Muscle of leg (tissue), 3 donors: ENCODE measurements at regions not wholly inside any gene's neighbourhood (a gene's known extent, or its start where the extent isn't known, plus 50 kb on each side); places are given as distances from the start of the nearest gene placed in this dataset.
"Not testable (repeated sequence)": the region's sequence is repeated elsewhere in the genome, so short reads cannot be mapped to it uniquely, and the experiment has no call there.

ENCODE experiments used
- DNase-seq: peaks from one replicate; pipeline ENCODE4 v3.0.0; 2013
- H3K27ac ChIP-seq: one replicate; pipeline ENCODE4 v1.5.1; 2013; ENCODE audit warnings: mild to moderate bottlenecking, low read length, control low read depth
- H3K27me3 ChIP-seq: one replicate; pipeline ENCODE4 v1.6.1; 2013; ENCODE audit warnings: low read length; ENCODE audit not compliant: control insufficient read depth, insufficient read depth
- H3K36me3 ChIP-seq: one replicate; pipeline ENCODE4 v1.6.1; 2013; ENCODE audit warnings: low read length; ENCODE audit not compliant: control insufficient read depth, insufficient read depth
- H3K4me1 ChIP-seq: one replicate; pipeline ENCODE4 v1.6.1; 2013; ENCODE audit warnings: low read length; ENCODE audit not compliant: control insufficient read depth, insufficient read depth
- H3K4me3 ChIP-seq: one replicate; pipeline ENCODE4 v1.5.1; 2013; ENCODE audit warnings: low read length, control low read depth
- H3K9me3 ChIP-seq: replicated peaks from 2 replicates; pipeline ENCODE4 v1.6.1; 2013; ENCODE audit warnings: low read depth, low read length; ENCODE audit not compliant: control insufficient read depth
- WGBS: methylation state at CpG from one replicate; pipeline ENCODE4 v1.1.5; 2013; ENCODE audit warnings: missing lambda C conversion rate; ENCODE audit not compliant: insufficient coverage; 5-methylcytosine and 5-hydroxymethylcytosine counted together

DNA sequence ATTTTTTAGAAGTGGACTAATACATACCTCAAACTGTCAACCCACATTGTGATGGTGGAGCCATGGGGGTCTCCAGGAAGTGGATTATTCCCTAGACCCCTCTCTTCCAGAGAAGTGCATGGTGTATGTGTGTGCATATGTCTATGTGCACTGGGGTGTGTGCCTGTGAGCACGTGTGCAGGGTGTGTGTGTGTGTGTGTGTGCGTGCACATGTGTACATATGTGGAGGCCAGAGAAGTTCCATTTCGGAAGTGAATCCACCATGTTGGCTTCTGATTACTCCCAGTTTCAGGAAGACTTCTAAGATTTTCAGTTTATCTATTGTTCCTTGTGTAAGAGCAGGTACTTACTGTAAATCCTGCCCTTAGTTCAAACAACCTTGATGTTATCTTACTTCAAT lies 208.5 kb upstream of the SULF2 start:
- 80% methylated on average over 2 of the region's 3 CpGs for WGBS

DNA sequence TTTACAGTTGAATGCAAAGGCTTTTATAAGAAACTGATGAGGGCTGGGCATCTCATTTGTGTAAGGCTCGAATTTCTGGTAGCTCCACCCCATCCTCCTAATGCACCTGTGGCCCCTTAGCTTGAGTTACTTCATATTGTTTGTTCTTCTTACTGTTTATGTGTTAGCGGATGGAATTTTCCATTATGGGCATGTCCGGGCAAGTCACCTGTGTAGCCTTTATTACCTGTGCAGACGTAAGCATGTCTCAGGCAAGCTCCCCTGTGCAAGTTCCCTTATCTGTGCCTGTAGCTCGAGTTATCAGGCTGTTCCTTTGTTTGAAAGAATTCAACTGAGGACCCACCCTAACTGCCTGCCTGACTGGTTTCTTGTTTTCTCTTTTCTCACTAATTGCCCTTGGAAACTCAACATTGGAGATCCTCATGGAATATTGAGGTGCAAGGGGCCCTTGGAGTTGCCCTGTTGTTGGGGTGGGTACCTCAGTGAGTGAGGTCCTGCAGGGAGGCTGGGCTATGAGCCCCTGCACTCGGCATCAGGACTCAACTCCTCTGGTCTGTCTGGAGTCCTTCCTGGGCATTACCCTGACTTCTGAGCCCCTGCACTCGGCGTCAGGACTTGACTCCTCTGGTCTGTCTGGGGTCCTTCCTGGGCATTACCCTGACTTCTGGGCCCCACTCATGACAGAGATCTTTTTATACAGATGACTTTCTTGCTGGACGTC lies 207.9 kb upstream of the SULF2 start:
- WGBS, result 95% methylated on average over 7 of the region's 9 CpGs
- Histone ChIP-seq H3K36me3 (no peaks in the 10 kb centered on the region), H3K27me3 (peaks cover 9% of the 10 kb centered on the region), H3K9me3 (no peaks in the 10 kb centered on the region), H3K4me1 (peaks cover 6% of the 10 kb centered on the region), H3K4me3 (no peak overlapping the region), H3K27ac (no peak overlapping the region)
- no peak for DNase-seq

More for the DNA sequence above, 208.5 kb upstream of the SULF2 start:
- DNase-seq, result no peak
- H3K27me3 ChIP-seq, result peaks cover 9% of the 10 kb centered on the region
- no peaks in the 10 kb centered on the region for H3K36me3 ChIP-seq
- no peak overlapping the region for H3K27ac ChIP-seq
- no peak overlapping the region for H3K4me3 ChIP-seq
- peaks cover 5% of the 10 kb centered on the region for H3K4me1 ChIP-seq
- H3K9me3 ChIP-seq, result no peaks in the 10 kb centered on the region

DNA sequence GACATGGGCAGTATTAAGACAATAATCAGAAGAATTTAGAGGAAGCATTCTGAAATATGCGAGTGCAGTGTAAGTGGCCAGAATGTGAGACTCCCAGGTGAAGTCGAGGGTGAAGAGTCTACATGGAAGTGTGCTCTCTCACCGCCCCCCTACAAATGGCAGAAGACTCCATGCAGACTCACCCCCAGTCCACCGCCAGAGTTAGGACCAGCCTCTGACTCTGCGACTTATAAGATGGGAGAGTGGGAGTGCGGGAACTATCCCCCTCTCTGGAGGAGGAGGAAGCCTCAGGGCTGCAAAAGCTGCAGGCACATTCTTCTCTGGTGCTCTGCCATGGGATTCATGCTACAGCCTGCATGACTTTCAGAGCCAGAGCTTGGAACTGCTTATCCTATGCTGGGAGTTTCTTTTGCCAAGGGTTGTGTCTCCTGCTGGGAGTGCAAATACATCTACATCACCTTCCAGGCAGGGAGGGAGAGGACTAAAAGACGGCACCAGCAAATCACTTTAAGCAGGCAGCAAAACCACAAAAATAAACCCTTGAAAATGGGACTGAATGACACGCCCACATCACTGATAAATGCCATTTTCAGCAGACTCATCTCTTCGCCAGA lies 206.7 kb upstream of the SULF2 start:
- peak; percentile 65 for DNase-seq
- WGBS, result 27% methylated on average over 2 of the region's 9 CpGs

DNA sequence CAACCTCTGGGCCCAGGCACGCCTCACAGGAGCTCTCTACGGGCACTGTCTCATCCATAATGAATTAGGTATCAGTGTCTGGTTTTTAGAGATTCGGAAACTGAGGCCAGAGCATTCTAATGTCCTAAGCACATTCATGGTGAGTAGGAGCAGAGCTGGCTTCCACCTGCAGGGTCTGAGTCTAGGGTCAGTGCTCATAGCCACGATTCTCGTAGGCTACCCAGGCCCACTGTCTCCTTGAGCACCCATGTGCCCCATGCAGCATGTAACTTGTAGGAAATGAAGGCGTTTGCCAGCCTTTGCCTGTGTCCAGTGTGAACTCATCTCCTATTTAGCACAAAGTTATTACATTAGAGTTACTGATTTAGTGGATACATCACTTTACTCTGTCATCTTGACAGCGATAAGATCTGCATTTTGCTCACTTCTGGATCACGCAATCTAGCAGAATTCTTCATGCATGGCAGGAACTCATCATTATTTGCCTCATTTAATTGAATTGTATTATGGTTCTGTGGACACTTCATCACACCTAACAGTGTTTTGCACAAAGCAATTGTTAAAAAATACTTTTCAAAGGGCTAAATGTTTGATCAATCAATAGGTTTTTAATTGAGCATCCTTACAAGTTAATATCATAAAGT lies 205.3 kb upstream of the SULF2 start:
- Histone ChIP-seq H3K36me3 (no peaks in the 10 kb centered on the region), H3K27me3 (peaks cover 9% of the 10 kb centered on the region), H3K9me3 (no peaks in the 10 kb centered on the region), H3K4me3 (no peak overlapping the region), H3K4me1 (peaks cover 6% of the 10 kb centered on the region), H3K27ac (no peak overlapping the region)
- 95% methylated on average over 5 of the region's 8 CpGs for WGBS
- no peak for DNase-seq

More for the DNA sequence above, 206.7 kb upstream of the SULF2 start:
- H3K27me3 ChIP-seq, result peaks cover 9% of the 10 kb centered on the region
- H3K4me1 ChIP-seq, result peaks cover 6% of the 10 kb centered on the region
- H3K36me3 ChIP-seq, result no peaks in the 10 kb centered on the region
- H3K4me3 ChIP-seq, result no peak overlapping the region
- no peaks in the 10 kb centered on the region for H3K9me3 ChIP-seq
- no peak overlapping the region for H3K27ac ChIP-seq

DNA sequence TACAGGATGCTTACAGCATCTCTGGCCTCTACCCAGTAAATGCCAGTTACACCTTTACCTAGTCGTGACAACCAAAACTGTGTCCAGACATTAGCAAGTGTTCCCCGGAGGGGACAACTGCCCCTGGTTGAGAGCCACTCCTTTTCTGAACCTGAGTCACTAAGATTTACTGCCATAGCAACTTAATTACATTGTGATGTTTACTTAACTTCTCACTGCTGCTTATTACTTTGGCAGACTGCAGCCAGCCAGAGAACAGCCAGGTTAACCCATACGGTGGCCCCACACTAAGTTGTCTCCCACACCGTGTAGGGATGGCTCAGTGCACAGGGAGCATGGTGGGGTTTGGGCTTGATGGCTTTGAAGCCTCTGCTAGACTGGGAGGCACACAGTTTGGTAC lies 204.7 kb upstream of the SULF2 start:
- Histone ChIP-seq H3K27ac (no peak overlapping the region), H3K4me3 (no peak overlapping the region), H3K36me3 (no peaks in the 10 kb centered on the region), H3K4me1 (peaks cover 8% of the 10 kb centered on the region), H3K9me3 (no peaks in the 10 kb centered on the region), H3K27me3 (peaks cover 9% of the 10 kb centered on the region)
- WGBS, result 31% methylated on average over 4 of the region's 4 CpGs
- DNase-seq, result no peak

DNA sequence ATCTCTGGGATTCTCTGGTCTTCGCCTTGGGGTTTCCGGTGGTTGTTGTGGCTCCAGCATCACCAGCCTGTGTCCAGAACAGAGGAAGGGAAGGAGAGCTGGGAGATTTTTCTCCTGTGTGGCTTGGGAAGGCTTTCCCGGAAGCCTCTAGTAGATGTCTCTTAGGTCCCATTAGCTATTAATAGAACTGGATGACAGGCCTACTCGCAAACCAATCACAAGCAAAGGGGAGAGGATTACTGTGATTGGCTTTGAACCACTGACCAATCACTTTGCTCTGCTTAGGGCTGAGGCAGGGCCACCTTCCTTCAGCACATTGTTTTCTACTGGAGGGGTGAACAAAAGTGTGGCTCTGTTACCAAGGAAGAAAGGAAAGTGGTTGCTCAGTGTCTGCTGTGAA lies 203.4 kb upstream of the SULF2 start:
- Histone ChIP-seq H3K36me3 (no peaks in the 10 kb centered on the region), H3K4me1 (peaks cover 11% of the 10 kb centered on the region), H3K27me3 (peaks cover 12% of the 10 kb centered on the region), H3K4me3 (no peak overlapping the region), H3K27ac (peak overlapping the region; percentile 36), H3K9me3 (no peaks in the 10 kb centered on the region)
- 93% methylated on average over 2 of the region's 4 CpGs for WGBS
- peak; percentile 76 for DNase-seq

DNA sequence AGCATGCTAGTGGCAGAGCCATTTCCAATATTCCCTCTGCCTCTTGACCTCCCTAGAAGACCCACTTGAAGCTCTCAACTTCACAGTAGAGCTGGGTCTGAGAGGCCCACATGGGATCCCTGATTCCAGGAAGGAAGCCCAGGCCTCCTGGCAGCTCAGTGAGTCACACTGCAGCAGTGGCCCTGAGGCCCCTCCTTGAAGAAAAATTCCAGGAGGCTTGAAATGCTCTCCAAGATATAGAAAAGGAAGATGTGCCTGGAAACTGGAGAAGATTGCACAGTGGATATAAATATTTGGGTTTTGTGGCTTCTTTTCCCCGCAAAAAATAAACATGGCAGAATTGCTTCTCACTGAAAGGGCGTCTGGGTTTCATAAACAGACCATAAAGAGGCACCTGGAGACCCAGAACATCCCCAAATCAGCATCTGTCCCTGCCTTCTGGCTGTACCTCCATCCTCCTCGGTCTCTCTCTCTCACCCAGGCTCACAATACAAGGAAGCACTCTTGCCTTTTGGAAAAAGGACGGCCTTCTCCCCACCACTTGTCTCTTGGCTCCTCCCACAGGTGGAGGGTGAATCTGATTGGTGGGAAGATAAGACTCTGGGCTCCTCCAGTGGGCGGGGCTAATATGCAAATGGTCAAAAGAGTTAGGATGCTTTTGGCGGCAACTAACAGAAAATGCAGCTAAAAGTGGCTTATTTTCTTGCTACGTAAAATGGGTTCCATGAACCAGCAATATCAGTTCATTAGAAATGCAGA lies 200.0 kb upstream of the SULF2 start:
- H3K27me3 ChIP-seq, result peaks cover 20% of the 10 kb centered on the region
- peak; percentile 34 for DNase-seq
- peaks cover 11% of the 10 kb centered on the region for H3K4me1 ChIP-seq
- H3K4me3 ChIP-seq, result no peak overlapping the region
- WGBS, result no CpG with 5 or more reads among the region's 7 CpGs
- no peaks in the 10 kb centered on the region for H3K36me3 ChIP-seq
- H3K27ac ChIP-seq, result no peak overlapping the region
- H3K9me3 ChIP-seq, result peaks cover 2% of the 10 kb centered on the region

DNA sequence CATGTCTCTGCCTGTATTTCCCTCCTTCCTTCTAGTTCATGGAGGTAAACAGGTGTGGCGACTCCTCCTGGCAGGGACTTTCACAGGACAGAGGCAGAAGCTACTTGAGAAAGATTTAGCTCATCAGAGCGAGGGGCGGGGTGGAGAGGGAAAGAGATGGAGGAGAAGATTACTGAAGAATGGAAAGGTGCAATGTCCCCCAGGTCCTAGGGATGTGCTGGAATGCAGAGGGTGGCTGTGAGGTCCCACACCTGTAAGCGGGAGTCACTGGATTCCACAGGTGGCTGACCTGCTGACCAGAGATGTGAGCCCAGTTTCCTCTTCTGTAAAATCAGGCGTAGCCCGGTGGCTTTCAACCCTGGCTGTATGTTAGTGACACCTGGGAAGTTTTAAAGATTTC lies 199.2 kb upstream of the SULF2 start:
- no peak overlapping the region for H3K4me3 ChIP-seq
- H3K27ac ChIP-seq, result no peak overlapping the region
- H3K36me3 ChIP-seq, result no peaks in the 10 kb centered on the region
- H3K9me3 ChIP-seq, result peaks cover 2% of the 10 kb centered on the region
- WGBS, result 77% methylated on average over 3 of the region's 6 CpGs
- peaks cover 13% of the 10 kb centered on the region for H3K4me1 ChIP-seq
- DNase-seq, result no peak
- H3K27me3 ChIP-seq, result peaks cover 17% of the 10 kb centered on the region

DNA sequence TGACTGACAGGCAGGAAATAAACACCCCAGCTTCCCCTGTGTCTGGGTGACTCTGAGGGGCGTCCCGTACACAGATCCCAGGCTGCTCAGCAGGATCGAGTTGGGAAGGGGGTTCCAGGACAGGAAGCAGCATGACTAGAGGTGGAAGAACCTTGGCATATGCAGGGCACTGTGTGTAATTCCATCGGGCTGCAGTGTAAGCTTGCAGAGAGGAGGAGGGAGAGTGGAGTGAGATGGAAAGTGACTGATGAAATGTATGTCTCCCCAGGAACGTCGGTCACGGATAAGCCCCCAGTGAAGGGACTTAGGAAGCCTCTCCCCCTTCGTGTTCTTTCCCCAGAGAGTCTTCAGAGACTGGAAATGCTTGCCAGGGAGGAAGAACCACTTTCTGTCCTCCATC lies 198.4 kb upstream of the SULF2 start:
- not testable (repeated sequence) for H3K9me3 ChIP-seq, H3K27ac ChIP-seq, H3K4me1 ChIP-seq, H3K4me3 ChIP-seq, DNase-seq, H3K36me3 ChIP-seq
- WGBS, result no CpG with 5 or more reads among the region's 8 CpGs
- peaks cover 17% of the 10 kb centered on the region for H3K27me3 ChIP-seq
